Fibroblast of lung (primary cell): ENCODE measurements at regions not wholly inside any gene's neighbourhood (a gene's known extent, or its start where the extent isn't known, plus 50 kb on each side); places are given as distances from the start of the nearest gene placed in this dataset.

Experiments used
- CTCF ChIP-seq, 2 donors: IDR thresholded peaks in 1 of 2; conservative IDR thresholded peaks in 1 of 2; 1 replicate in 1 of 2; 2 replicates in 1 of 2; pipeline ENCODE4 v1.5.1; 2011 to 2012; ENCODE audit warnings: low read length in 2 of 2, control low read depth in 1 of 2, inconsistent platforms in 1 of 2, low read depth in 1 of 2, mild to moderate bottlenecking in 1 of 2
- EZH2 ChIP-seq: IDR thresholded peaks from 2 replicates; pipeline ENCODE4 v1.5.1; 2012; ENCODE audit warnings: low read length, control low read depth, mild to moderate bottlenecking; ENCODE audit errors: missing control alignments

GRCh38 chr3:81395739-81396513 lies 365.5 kb downstream of the GBE1 start:
- TF ChIP-seq EZH2 (no peak), CTCF (conservative IDR thresholded peaks at IDR 0.05 in 1 of 2, IDR thresholded peaks at IDR 0.05 in 1 of 2; ENCODE audit: low read depth in 1 of 2, low read length in 2 of 2) (no peak)
